Nephron (organoid): ENCODE measurements at regions not wholly inside any gene's neighbourhood (a gene's known extent, or its start where the extent isn't known, plus 50 kb on each side); places are given as distances from the start of the nearest gene placed in this dataset.

Source experiments
- H3K27ac Mint-ChIP-seq, 3 experiments: 2 replicates each; pipeline ENCODE4 v1.8.0; 2020; ENCODE audit warnings: mixed read lengths in 3 of 3, mild to moderate bottlenecking in 2 of 3, moderate library complexity in 1 of 3
- H3K27me3 Mint-ChIP-seq: 2 replicates; pipeline ENCODE4 v1.8.0; 2021; ENCODE audit warnings: low read depth, mild to moderate bottlenecking, moderate library complexity, mixed read lengths
- H3K36me3 Mint-ChIP-seq: 2 replicates; pipeline ENCODE4 v1.8.0; 2020; ENCODE audit warnings: low read depth, mixed read lengths
- H3K4me1 Mint-ChIP-seq: 2 replicates; pipeline ENCODE4 v1.8.0; 2020; ENCODE audit warnings: mixed read lengths
- H3K4me3 Mint-ChIP-seq, 3 experiments: 2 replicates each; pipeline ENCODE4 v1.8.0; 2020; ENCODE audit warnings: mild to moderate bottlenecking in 3 of 3, mixed read lengths in 3 of 3, moderate library complexity in 2 of 3
- H3K9me3 Mint-ChIP-seq: 2 replicates; pipeline ENCODE4 v1.8.0; 2020; ENCODE audit warnings: mixed read lengths
- CTCF ChIP-seq, 3 experiments: fragments of 200-600 bp; sonication (generic); IDR thresholded peaks; one replicate each; pipeline ENCODE4 v1.5.0; 2021; ENCODE audit warnings: antibody characterized with exemption in 3 of 3; ENCODE audit not compliant: unreplicated experiment in 3 of 3

- H3K9me3 Mint-ChIP-seq: no peaks in the 10 kb centered on the region
- H3K36me3 Mint-ChIP-seq: no peaks in the 10 kb centered on the region
- H3K27ac Mint-ChIP-seq: no peak overlapping the region
- no peaks in the 10 kb centered on the region for H3K27me3 Mint-ChIP-seq
- H3K4me3 Mint-ChIP-seq: no peak overlapping the region
- H3K4me1 Mint-ChIP-seq: no peaks in the 10 kb centered on the region
- no peak for TF ChIP-seq CTCF (IDR thresholded peaks at IDR 0.05; ENCODE audit: unreplicated experiment in 3 of 3)
These were observed 103.8 kb downstream of the SLC10A2 start for GRCh38 chr13:102962430-102962829.

GRCh38 chr13:102960959-102961358 is 105.3 kb downstream of the SLC10A2 start:
- no peaks in the 10 kb centered on the region for H3K4me1 Mint-ChIP-seq
- H3K27me3 Mint-ChIP-seq: no peaks in the 10 kb centered on the region
- H3K36me3 Mint-ChIP-seq: no peaks in the 10 kb centered on the region
- TF ChIP-seq CTCF (IDR thresholded peaks at IDR 0.05; ENCODE audit: unreplicated experiment in 3 of 3): no peak
- no peak overlapping the region for H3K4me3 Mint-ChIP-seq
- H3K9me3 Mint-ChIP-seq: no peaks in the 10 kb centered on the region
- H3K27ac Mint-ChIP-seq: no peak overlapping the region

- no peak for TF ChIP-seq CTCF (IDR thresholded peaks at IDR 0.05; ENCODE audit: unreplicated experiment in 3 of 3)
- Mint-ChIP-seq H3K27me3 (peaks cover 4% of the 10 kb centered on the region), H3K4me3 (no peak overlapping the region), H3K9me3 (no peaks in the 10 kb centered on the region), H3K4me1 (no peaks in the 10 kb centered on the region), H3K36me3 (no peaks in the 10 kb centered on the region), H3K27ac (no peak overlapping the region)
These were observed 109.8 kb downstream of the SLC10A2 start for GRCh38 chr13:102956449-102956848.

GRCh38 chr13:102954350-102954749 is 108.5 kb downstream of the ERCC5 start:
- H3K36me3 Mint-ChIP-seq: no peaks in the 10 kb centered on the region
- TF ChIP-seq CTCF (IDR thresholded peaks at IDR 0.05; ENCODE audit: unreplicated experiment in 3 of 3): no peak
- no peaks in the 10 kb centered on the region for H3K9me3 Mint-ChIP-seq
- no peak overlapping the region for H3K4me3 Mint-ChIP-seq
- no peaks in the 10 kb centered on the region for H3K4me1 Mint-ChIP-seq
- H3K27ac Mint-ChIP-seq: no peak overlapping the region
- H3K27me3 Mint-ChIP-seq: peaks cover 4% of the 10 kb centered on the region

GRCh38 chr13:102951808-102952207 is 106.0 kb downstream of the ERCC5 start:
- Mint-ChIP-seq H3K4me1 (peaks cover 10% of the 10 kb centered on the region), H3K36me3 (no peaks in the 10 kb centered on the region), H3K4me3 (no peak overlapping the region), H3K27ac (no peak overlapping the region), H3K27me3 (peaks cover 8% of the 10 kb centered on the region), H3K9me3 (no peaks in the 10 kb centered on the region)
- TF ChIP-seq CTCF (IDR thresholded peaks at IDR 0.05; ENCODE audit: unreplicated experiment in 3 of 3): no peak

- no peak for TF ChIP-seq CTCF (IDR thresholded peaks at IDR 0.05; ENCODE audit: unreplicated experiment in 3 of 3)
- Mint-ChIP-seq H3K27ac (peak overlapping the region; percentile 16 to 54 (median 17)), H3K9me3 (no peaks in the 10 kb centered on the region), H3K27me3 (peaks cover 4% of the 10 kb centered on the region), H3K4me1 (peaks cover 15% of the 10 kb centered on the region), H3K4me3 (no peak overlapping the region), H3K36me3 (no peaks in the 10 kb centered on the region)
These were observed 102.0 kb downstream of the ERCC5 start for GRCh38 chr13:102947745-102948405.
